Brain pericyte (primary cell): ENCODE measurements at regions not wholly inside any gene's neighbourhood (a gene's known extent, or its start where the extent isn't known, plus 50 kb on each side); places are given as distances from the start of the nearest gene placed in this dataset.
"Not testable (repeated sequence)": the region's sequence is repeated elsewhere in the genome, so short reads cannot be mapped to it uniquely, and the experiment has no call there.

ENCODE experiments used
- DNase-seq: peaks from one replicate; pipeline ENCODE4 v3.0.0-alpha.2; 2012; ENCODE audit warnings: low read depth, low spot score

GRCh38 chr16:85239239-85239638, 127.0 kb upstream of the CIBAR2 start:
- no peak for DNase-seq

GRCh38 chr16:85239871-85240270, 127.6 kb upstream of the CIBAR2 start:
- no peak for DNase-seq

GRCh38 chr16:85240982-85241924, 129.0 kb upstream of the CIBAR2 start:
- DNase-seq = no peak

GRCh38 chr16:85242140-85242539, 129.9 kb upstream of the CIBAR2 start:
- DNase-seq = no peak

GRCh38 chr16:85243308-85243707, 131.0 kb upstream of the CIBAR2 start:
- no peak for DNase-seq

- DNase-seq = not testable (repeated sequence)
These were observed 132.2 kb upstream of the CIBAR2 start for GRCh38 chr16:85244452-85244851.

- DNase-seq = no peak
These were observed 133.3 kb upstream of the CIBAR2 start for GRCh38 chr16:85245307-85246172.

GRCh38 chr16:85246473-85246872, 134.2 kb upstream of the CIBAR2 start:
- DNase-seq = no peak

- DNase-seq = no peak
These were observed 134.7 kb upstream of the CIBAR2 start for GRCh38 chr16:85246973-85247372.

GRCh38 chr16:85248342-85248741, 136.1 kb upstream of the CIBAR2 start:
- DNase-seq = no peak

- no peak for DNase-seq
These were observed 136.6 kb upstream of the CIBAR2 start for GRCh38 chr16:85248857-85249256.

- no peak for DNase-seq
These were observed 137.3 kb upstream of the CIBAR2 start for GRCh38 chr16:85249418-85250146.

- DNase-seq = no peak
These were observed 137.8 kb upstream of the CIBAR2 start for GRCh38 chr16:85250147-85250463.

GRCh38 chr16:85250609-85251223, 138.4 kb upstream of the CIBAR2 start:
- DNase-seq = no peak

- DNase-seq = no peak
These were observed 139.0 kb upstream of the CIBAR2 start for GRCh38 chr16:85251225-85251760.

- no peak for DNase-seq
These were observed 139.7 kb upstream of the CIBAR2 start for GRCh38 chr16:85252014-85252413.

GRCh38 chr16:85252461-85252860, 140.2 kb upstream of the CIBAR2 start:
- DNase-seq = no peak

GRCh38 chr16:85253084-85253941, 141.0 kb upstream of the CIBAR2 start:
- no peak for DNase-seq

- no peak for DNase-seq
These were observed 141.8 kb upstream of the CIBAR2 start for GRCh38 chr16:85254051-85254450.

- DNase-seq = no peak
These were observed 142.6 kb upstream of the CIBAR2 start for GRCh38 chr16:85254921-85255320.
